ENCODE measurements at regions not wholly inside any gene's neighbourhood (a gene's known extent, or its start where the extent isn't known, plus 50 kb on each side); places are given as distances from the start of the nearest gene placed in this dataset.

DNA sequence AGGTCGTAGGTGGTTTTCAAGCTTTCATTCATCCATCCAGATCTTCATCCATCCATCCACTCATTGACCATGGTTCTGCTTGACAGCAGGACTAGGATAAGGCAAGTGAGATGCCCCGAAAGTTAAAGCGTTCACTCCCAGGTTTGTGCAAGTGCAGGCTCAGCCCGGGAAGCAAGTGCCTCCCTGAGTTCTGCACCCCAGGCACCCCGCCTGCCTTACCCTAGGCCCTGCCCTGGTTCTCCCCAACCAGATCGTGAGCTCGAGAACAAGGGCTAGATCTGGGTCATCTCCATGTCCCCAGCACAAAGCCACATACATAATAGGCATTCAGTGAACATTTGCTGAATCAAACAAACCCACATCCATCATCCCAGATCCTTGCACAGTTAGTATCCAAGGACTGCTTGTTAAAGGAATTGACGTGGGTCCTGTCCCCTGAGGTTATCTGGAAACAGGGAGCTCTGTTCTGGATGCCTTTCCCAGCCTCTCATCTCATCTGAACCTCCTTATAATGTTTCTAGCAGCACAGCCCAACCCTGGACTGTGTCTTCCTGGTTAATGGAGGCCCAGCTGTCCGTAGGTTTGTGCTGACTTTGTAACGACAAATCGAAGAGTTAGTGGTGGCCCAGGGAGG is 116.1 kb upstream of the GPC1 start:
- Histone ChIP-seq H3K27ac (ENCODE audit: low read length) (no peak overlapping the region), H3K4me1 (ENCODE audit: insufficient read depth, low read length) (no peaks in the 10 kb centered on the region), H3K9ac (ENCODE audit: low read depth, low read length) (no peak overlapping the region), H3K4me3 (ENCODE audit: low read length) (no peak overlapping the region), H3K36me3 (ENCODE audit: insufficient read depth, low read depth, low read length) (no peaks in the 10 kb centered on the region), H3K9me3 (ENCODE audit: insufficient read depth, low read depth, low read length) (no peaks in the 10 kb centered on the region), H3K27me3 (ENCODE audit: insufficient read depth, low read length) (no peaks in the 10 kb centered on the region; the same call in 1 of the 2 replicates)

- H3K27me3 ChIP-seq (ENCODE audit: insufficient read depth, low read length) = no peaks in the 10 kb centered on the region; the same call in 1 of the 2 replicates
- H3K4me3 ChIP-seq (ENCODE audit: low read length) = no peak overlapping the region
- H3K27ac ChIP-seq (ENCODE audit: low read length) = no peak overlapping the region
- H3K4me1 ChIP-seq (ENCODE audit: insufficient read depth, low read length) = no peaks in the 10 kb centered on the region
- no peaks in the 10 kb centered on the region for H3K36me3 ChIP-seq (ENCODE audit: insufficient read depth, low read depth, low read length)
- H3K9ac ChIP-seq (ENCODE audit: low read depth, low read length) = no peak overlapping the region
- H3K9me3 ChIP-seq (ENCODE audit: insufficient read depth, low read depth, low read length) = no peaks in the 10 kb centered on the region
Measured at GRCh38 chr2:240319855-240320203, 115.6 kb upstream of the GPC1 start.

GRCh38 chr2:240320204-240320993 is 115.1 kb upstream of the GPC1 start:
- no peaks in the 10 kb centered on the region for H3K9me3 ChIP-seq (ENCODE audit: insufficient read depth, low read depth, low read length)
- no peak overlapping the region for H3K9ac ChIP-seq (ENCODE audit: low read depth, low read length)
- H3K27me3 ChIP-seq (ENCODE audit: insufficient read depth, low read length) = no peaks in the 10 kb centered on the region; the same call in 1 of the 2 replicates
- H3K4me1 ChIP-seq (ENCODE audit: insufficient read depth, low read length) = no peaks in the 10 kb centered on the region
- H3K36me3 ChIP-seq (ENCODE audit: insufficient read depth, low read depth, low read length) = no peaks in the 10 kb centered on the region
- H3K27ac ChIP-seq (ENCODE audit: low read length) = no peak overlapping the region
- no peak overlapping the region for H3K4me3 ChIP-seq (ENCODE audit: low read length)

DNA sequence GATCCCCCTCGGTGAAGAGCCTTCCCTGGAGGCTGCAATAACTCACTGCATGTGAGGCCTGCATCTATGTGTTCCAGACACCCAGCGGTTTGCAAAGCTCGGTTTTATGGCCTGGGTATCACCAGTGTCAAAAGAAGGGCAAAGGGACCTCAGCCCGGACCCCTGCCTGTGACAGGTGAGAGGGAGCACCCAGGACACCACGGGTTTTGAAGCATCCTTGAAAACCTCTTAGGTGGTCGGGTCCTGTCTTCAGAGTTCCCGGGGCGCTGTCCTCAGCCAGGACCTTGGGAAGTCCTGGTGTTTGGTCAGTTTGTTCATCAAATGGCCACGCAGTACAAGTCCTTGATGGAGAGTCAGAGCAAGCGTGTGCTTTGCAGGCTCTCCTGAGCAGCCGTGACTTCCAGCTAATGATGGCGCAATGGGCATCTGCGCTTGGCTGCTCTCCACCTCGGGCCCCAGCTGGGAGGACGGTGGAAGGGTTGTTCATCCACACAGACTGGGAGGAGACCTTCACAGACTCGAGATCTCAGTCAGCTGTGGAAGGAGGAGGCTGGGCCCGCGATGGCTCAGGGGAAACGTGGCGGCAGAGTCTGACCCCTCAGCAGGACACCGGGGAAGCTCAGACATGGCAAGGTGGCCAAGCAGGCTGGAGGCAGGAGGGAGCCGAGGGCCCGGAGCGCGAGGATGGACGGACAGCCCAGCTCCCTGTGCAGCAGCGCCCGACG is 113.1 kb upstream of the GPC1 start:
- Histone ChIP-seq H3K4me3 (ENCODE audit: low read length) (no peak overlapping the region), H3K9me3 (ENCODE audit: insufficient read depth, low read depth, low read length) (no peaks in the 10 kb centered on the region), H3K9ac (ENCODE audit: low read depth, low read length) (no peak overlapping the region), H3K4me1 (ENCODE audit: insufficient read depth, low read length) (no peaks in the 10 kb centered on the region), H3K27ac (ENCODE audit: low read length) (no peak overlapping the region), H3K36me3 (ENCODE audit: insufficient read depth, low read depth, low read length) (no peaks in the 10 kb centered on the region), H3K27me3 (ENCODE audit: insufficient read depth, low read length) (no peaks in the 10 kb centered on the region; the same call in 1 of the 2 replicates)

DNA sequence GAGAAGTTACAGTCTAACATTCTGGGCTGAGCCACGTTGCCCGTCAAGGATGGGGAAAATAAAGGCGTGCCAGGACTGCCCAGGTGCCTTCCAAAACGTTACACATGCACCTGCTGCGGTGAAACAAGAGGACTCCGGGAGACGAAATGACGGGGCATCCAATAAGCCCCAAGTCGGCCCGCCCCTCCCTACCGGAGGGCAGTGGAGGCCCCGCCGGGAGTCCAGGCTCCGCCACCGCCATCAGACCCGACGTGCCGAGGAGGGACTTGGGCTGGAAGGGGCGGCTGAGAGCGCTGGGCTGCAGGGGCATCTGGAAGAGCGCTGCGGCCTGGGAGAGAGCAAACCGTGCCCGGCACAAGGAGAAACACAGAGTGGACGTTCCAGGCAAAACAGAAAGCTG is 112.5 kb upstream of the GPC1 start:
- no peaks in the 10 kb centered on the region for H3K9me3 ChIP-seq (ENCODE audit: insufficient read depth, low read depth, low read length)
- H3K9ac ChIP-seq (ENCODE audit: low read depth, low read length) = no peak overlapping the region
- no peaks in the 10 kb centered on the region for H3K4me1 ChIP-seq (ENCODE audit: insufficient read depth, low read length)
- H3K27ac ChIP-seq (ENCODE audit: low read length) = no peak overlapping the region
- no peaks in the 10 kb centered on the region; the same call in 1 of the 2 replicates for H3K27me3 ChIP-seq (ENCODE audit: insufficient read depth, low read length)
- no peak overlapping the region for H3K4me3 ChIP-seq (ENCODE audit: low read length)
- no peaks in the 10 kb centered on the region for H3K36me3 ChIP-seq (ENCODE audit: insufficient read depth, low read depth, low read length)

DNA sequence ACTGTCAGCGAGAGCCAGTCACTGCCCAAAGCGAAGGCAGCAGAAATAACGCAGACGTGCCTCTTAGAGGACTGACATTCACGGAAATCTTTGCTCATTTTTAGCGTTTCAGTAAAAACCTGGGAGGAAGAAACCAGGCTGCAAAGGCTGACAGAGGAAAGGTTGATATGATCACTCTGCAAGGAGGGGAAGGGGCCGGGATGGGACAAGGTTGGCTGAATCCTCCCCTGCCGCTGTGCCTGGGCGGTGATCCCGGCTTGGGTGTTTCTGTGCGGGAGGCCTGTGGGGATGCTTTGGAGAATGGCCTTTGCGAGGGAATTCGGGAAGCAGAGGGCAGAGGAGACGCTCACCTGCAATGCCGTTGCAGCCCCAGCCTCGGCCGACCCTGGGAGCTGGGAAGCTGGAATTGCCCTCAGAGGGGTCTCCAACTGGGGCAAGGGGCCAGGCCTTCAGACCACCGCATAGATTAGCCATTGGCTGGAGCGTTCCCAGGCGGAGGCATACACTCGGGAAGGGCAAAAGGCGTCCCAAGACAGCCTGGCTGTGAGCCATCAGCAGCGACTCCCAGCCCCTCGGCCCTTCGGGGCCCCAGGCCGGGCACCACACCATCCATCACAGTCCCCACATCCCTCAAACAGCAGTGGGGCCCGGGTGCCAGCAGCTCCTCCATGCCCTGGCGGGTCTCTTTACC is 111.7 kb upstream of the GPC1 start:
- H3K27ac ChIP-seq (ENCODE audit: low read length) = no peak overlapping the region
- no peak overlapping the region for H3K4me3 ChIP-seq (ENCODE audit: low read length)
- H3K36me3 ChIP-seq (ENCODE audit: insufficient read depth, low read depth, low read length) = no peaks in the 10 kb centered on the region
- no peaks in the 10 kb centered on the region for H3K9me3 ChIP-seq (ENCODE audit: insufficient read depth, low read depth, low read length)
- H3K27me3 ChIP-seq (ENCODE audit: insufficient read depth, low read length) = no peaks in the 10 kb centered on the region; the same call in 1 of the 2 replicates
- no peaks in the 10 kb centered on the region for H3K4me1 ChIP-seq (ENCODE audit: insufficient read depth, low read length)
- H3K9ac ChIP-seq (ENCODE audit: low read depth, low read length) = no peak overlapping the region

DNA sequence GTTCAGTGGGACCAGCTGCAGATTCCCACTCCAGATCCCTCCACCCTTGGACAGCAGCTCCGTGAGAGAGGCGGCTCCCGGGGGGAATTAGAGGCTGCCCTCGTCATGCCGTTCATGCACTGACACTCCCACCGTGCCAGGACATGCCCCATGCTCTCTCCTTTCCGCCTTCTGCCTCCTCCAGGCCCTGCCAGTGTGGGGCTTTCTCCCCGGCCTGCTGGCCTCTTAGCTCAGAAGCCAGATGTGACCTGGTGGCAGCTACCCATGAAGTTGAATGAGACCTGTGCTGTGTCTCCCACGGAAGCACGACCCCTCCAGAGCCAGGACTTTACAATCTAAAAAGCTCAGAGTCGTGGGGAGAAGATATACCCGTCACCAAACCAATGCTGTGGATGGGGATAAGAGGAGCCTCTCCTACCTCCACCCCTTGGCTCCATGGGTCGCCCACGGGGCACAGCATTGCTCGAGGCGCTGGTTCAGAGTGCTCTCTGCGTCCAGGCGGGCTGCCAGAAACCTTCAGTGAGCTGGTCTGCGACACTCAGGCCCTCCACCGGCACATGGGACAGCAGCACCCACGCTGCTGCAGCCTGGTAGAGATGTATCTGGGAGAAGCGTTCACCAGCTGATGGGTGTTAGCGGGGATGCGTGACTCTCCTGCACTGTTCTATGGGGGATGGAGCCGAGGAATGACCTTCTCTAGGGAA is 111.0 kb upstream of the GPC1 start:
- Histone ChIP-seq H3K27ac (ENCODE audit: low read length) (no peak overlapping the region), H3K4me3 (ENCODE audit: low read length) (no peak overlapping the region), H3K36me3 (ENCODE audit: insufficient read depth, low read depth, low read length) (no peaks in the 10 kb centered on the region), H3K4me1 (ENCODE audit: insufficient read depth, low read length) (no peaks in the 10 kb centered on the region), H3K9me3 (ENCODE audit: insufficient read depth, low read depth, low read length) (no peaks in the 10 kb centered on the region), H3K27me3 (ENCODE audit: insufficient read depth, low read length) (no peaks in the 10 kb centered on the region; the same call in 1 of the 2 replicates), H3K9ac (ENCODE audit: low read depth, low read length) (no peak overlapping the region)

GRCh38 chr2:240325016-240326007 is 110.2 kb upstream of the GPC1 start:
- H3K9ac ChIP-seq (ENCODE audit: low read depth, low read length) = no peak overlapping the region
- H3K9me3 ChIP-seq (ENCODE audit: insufficient read depth, low read depth, low read length) = no peaks in the 10 kb centered on the region
- H3K4me1 ChIP-seq (ENCODE audit: insufficient read depth, low read length) = no peaks in the 10 kb centered on the region
- no peaks in the 10 kb centered on the region; the same call in 1 of the 2 replicates for H3K27me3 ChIP-seq (ENCODE audit: insufficient read depth, low read length)
- no peak overlapping the region for H3K4me3 ChIP-seq (ENCODE audit: low read length)
- H3K36me3 ChIP-seq (ENCODE audit: insufficient read depth, low read depth, low read length) = no peaks in the 10 kb centered on the region
- H3K27ac ChIP-seq (ENCODE audit: low read length) = no peak overlapping the region

GRCh38 chr2:240326246-240326645 is 109.2 kb upstream of the GPC1 start:
- H3K9ac ChIP-seq (ENCODE audit: low read depth, low read length) = no peak overlapping the region

DNA sequence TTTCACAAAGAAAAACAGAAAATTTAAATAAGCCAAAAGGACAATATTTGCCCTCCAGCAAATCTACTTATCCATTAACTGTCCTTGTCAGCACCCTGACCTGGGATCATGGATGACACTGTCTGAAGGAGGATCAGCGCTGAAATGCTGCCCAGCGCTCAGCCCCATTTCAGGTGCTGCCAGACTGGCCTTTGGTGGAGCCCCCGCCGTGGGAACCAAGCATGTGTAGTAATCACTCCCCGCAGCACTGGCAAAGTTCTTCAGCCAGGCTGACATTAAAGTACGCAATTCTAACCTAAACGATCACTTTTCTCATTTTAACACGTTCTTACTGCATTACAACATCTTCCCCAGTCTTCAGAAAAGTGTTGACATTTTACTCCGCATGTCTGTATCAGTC is 108.6 kb upstream of the GPC1 start:
- H3K9ac ChIP-seq (ENCODE audit: low read depth, low read length) = no peak overlapping the region
- H3K27ac ChIP-seq (ENCODE audit: low read length) = no peak overlapping the region
- no peaks in the 10 kb centered on the region for H3K36me3 ChIP-seq (ENCODE audit: insufficient read depth, low read depth, low read length)
- no peaks in the 10 kb centered on the region; the same call in 1 of the 2 replicates for H3K27me3 ChIP-seq (ENCODE audit: insufficient read depth, low read length)
- H3K4me3 ChIP-seq (ENCODE audit: low read length) = no peak overlapping the region
- no peaks in the 10 kb centered on the region for H3K9me3 ChIP-seq (ENCODE audit: insufficient read depth, low read depth, low read length)
- no peaks in the 10 kb centered on the region for H3K4me1 ChIP-seq (ENCODE audit: insufficient read depth, low read length)

More at GRCh38 chr2:240326246-240326645, 109.2 kb upstream of the GPC1 start:
- Histone ChIP-seq H3K4me1 (ENCODE audit: insufficient read depth, low read length) (no peaks in the 10 kb centered on the region), H3K36me3 (ENCODE audit: insufficient read depth, low read depth, low read length) (no peaks in the 10 kb centered on the region), H3K4me3 (ENCODE audit: low read length) (no peak overlapping the region), H3K27me3 (ENCODE audit: insufficient read depth, low read length) (no peaks in the 10 kb centered on the region; the same call in 1 of the 2 replicates), H3K9me3 (ENCODE audit: insufficient read depth, low read depth, low read length) (no peaks in the 10 kb centered on the region), H3K27ac (ENCODE audit: low read length) (no peak overlapping the region)

All from iPS-20b (cell line).